HEK293T (cell line): ENCODE measurements at regions not wholly inside any gene's neighbourhood (a gene's known extent, or its start where the extent isn't known, plus 50 kb on each side); places are given as distances from the start of the nearest gene placed in this dataset.

Source experiments
- ARNT ChIP-seq: fragments of 450-650 bp; IDR thresholded peaks from 2 replicates; pipeline ENCODE4 v1.6.1; 2017; ENCODE audit warnings: mild to moderate bottlenecking
- FOXA1 ChIP-seq: fragments of 450-650 bp; IDR thresholded peaks from 2 replicates; pipeline ENCODE4 v1.6.1; 2016; ENCODE audit warnings: mild to moderate bottlenecking
- HDGF ChIP-seq: fragments of 450-650 bp; IDR thresholded peaks from 2 replicates; pipeline ENCODE4 v1.6.1; 2017; ENCODE audit warnings: antibody characterized with exemption, borderline replicate concordance
- L3MBTL2 ChIP-seq: fragments of 450-650 bp; conservative IDR thresholded peaks from 2 replicates; pipeline ENCODE4 v1.6.1; 2016; ENCODE audit warnings: mild to moderate bottlenecking
- LEF1 ChIP-seq: fragments of 450-650 bp; IDR thresholded peaks from 2 replicates; pipeline ENCODE4 v1.6.1; 2017; ENCODE audit warnings: mild to moderate bottlenecking, borderline replicate concordance
- NFRKB ChIP-seq: fragments of 450-650 bp; IDR thresholded peaks from 2 replicates; pipeline ENCODE4 v1.6.1; 2016; ENCODE audit warnings: mild to moderate bottlenecking, moderate library complexity
- SP1 ChIP-seq: fragments of 450-650 bp; IDR thresholded peaks from 2 replicates; pipeline ENCODE4 v1.6.1; 2017
- TARDBP ChIP-seq: fragments of 450-650 bp; IDR thresholded peaks from 2 replicates; pipeline ENCODE4 v1.6.1; 2016

DNA sequence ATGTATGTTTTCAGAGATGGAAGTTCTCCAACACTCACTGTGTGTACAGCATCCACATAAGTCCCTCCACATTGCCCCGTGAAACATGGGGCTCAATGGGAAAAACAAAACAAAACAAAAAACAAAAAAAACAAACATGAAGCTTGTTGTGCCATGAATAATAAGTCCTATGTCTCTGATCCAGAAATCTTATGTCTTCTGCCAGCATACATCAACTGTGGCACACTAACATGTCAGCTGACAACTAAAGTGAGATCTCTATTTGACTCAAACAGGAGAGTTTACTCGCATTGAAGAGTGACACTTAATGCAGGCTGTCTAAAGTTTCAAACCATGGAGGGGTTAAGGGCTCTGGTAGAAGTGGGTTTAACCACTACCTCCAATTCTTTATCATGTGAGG lies 180.2 kb upstream of the ROBO1 start:
- TF ChIP-seq FOXA1: no peak
- no peak for TF ChIP-seq TARDBP
- no peak for TF ChIP-seq SP1
- no peak for TF ChIP-seq HDGF
- TF ChIP-seq NFRKB: no peak
- no peak for TF ChIP-seq LEF1
- no peak for TF ChIP-seq ARNT
- TF ChIP-seq L3MBTL2: no peak
